Mesendoderm (in vitro differentiated cells): ENCODE measurements at regions not wholly inside any gene's neighbourhood (a gene's known extent, or its start where the extent isn't known, plus 50 kb on each side); places are given as distances from the start of the nearest gene placed in this dataset.
A peak's percentile ranks its signal among the peaks of the same experiment; 100 is the strongest.

Source experiments
- DNase-seq: peaks from one replicate; pipeline ENCODE4 v3.0.0; 2013
- H2AK5ac ChIP-seq: 2 replicates; pipeline ENCODE4 v1.6.1; 2013; ENCODE audit warnings: low read length, inconsistent platforms
- H2BK120ac ChIP-seq: 2 replicates; pipeline ENCODE4 v1.6.1; 2013; ENCODE audit warnings: low read depth, mild to moderate bottlenecking, low read length, moderate library complexity, mixed read lengths
- H2BK15ac ChIP-seq: replicated peaks from 2 replicates; pipeline ENCODE4 v1.6.1; 2013; ENCODE audit warnings: low read depth, mild to moderate bottlenecking, moderate library complexity
- H2BK5ac ChIP-seq: 2 replicates; pipeline ENCODE4 v1.6.1; 2013; ENCODE audit warnings: low read length, inconsistent platforms
- H3K18ac ChIP-seq: 2 replicates; pipeline ENCODE4 v1.6.1; 2013; ENCODE audit warnings: mild to moderate bottlenecking, low read length, mixed read lengths
- H3K23ac ChIP-seq: one replicate; pipeline ENCODE4 v1.6.1; 2013; ENCODE audit warnings: low read length
- H3K27ac ChIP-seq: 2 replicates; pipeline ENCODE4 v1.5.1; 2013; ENCODE audit warnings: low read depth, mild to moderate bottlenecking, inconsistent platforms, low read length, moderate library complexity
- H3K27me3 ChIP-seq: 2 replicates; pipeline ENCODE4 v1.6.1; 2013; ENCODE audit warnings: low read length, control low read depth, mild to moderate bottlenecking, inconsistent platforms; ENCODE audit not compliant: insufficient read depth, poor library complexity
- H3K36me3 ChIP-seq: 2 replicates; pipeline ENCODE4 v1.6.1; 2013; ENCODE audit warnings: low read length, inconsistent platforms; ENCODE audit not compliant: control insufficient read depth, insufficient read depth
- H3K4ac ChIP-seq: one replicate; pipeline ENCODE4 v1.6.1; 2013; ENCODE audit warnings: low read depth, mild to moderate bottlenecking, low read length, moderate library complexity
- H3K4me1 ChIP-seq: 2 replicates; pipeline ENCODE4 v1.6.1; 2013; ENCODE audit warnings: low read depth, low read length, inconsistent platforms; ENCODE audit not compliant: control insufficient read depth
- H3K4me2 ChIP-seq: 2 replicates; pipeline ENCODE4 v1.6.1; 2013; ENCODE audit warnings: low read length
- H3K4me3 ChIP-seq: 2 replicates; pipeline ENCODE4 v1.5.1; 2013; ENCODE audit warnings: mild to moderate bottlenecking, low read length
- H3K56ac ChIP-seq: one replicate; pipeline ENCODE4 v1.6.1; 2013; ENCODE audit warnings: low read length
- H3K79me1 ChIP-seq: 2 replicates; pipeline ENCODE4 v1.6.1; 2013; ENCODE audit warnings: low read length, inconsistent platforms
- H3K79me2 ChIP-seq: 2 replicates; pipeline ENCODE4 v1.6.1; 2013; ENCODE audit warnings: mild to moderate bottlenecking, low read length; ENCODE audit not compliant: control insufficient read depth, insufficient read depth
- H3K9ac ChIP-seq: 2 replicates; pipeline ENCODE4 v1.6.1; 2013; ENCODE audit warnings: low read length, inconsistent platforms
- H4K5ac ChIP-seq: one replicate; pipeline ENCODE4 v1.6.1; 2013; ENCODE audit warnings: low read length
- H4K8ac ChIP-seq: one replicate; pipeline ENCODE4 v1.6.1; 2013; ENCODE audit warnings: low read depth, mild to moderate bottlenecking, control low read depth, low read length, moderate library complexity
- WGBS: extraction: QIAGEN DNeasy Blood & Tissue Kit; methylation state at CpG from one replicate; pipeline ENCODE4 v1.1.7; 2013; ENCODE audit warnings: low lambda C conversion rate, missing lambda C conversion rate; ENCODE audit not compliant: insufficient coverage; ENCODE audit errors: extremely low coverage; 5-methylcytosine and 5-hydroxymethylcytosine counted together

GRCh38 chr6:134434019-134434942 is 116.4 kb upstream of the SGK1 start:
- no peaks in the 10 kb centered on the region for H3K4me1 ChIP-seq
- no peak overlapping the region for H3K9ac ChIP-seq
- H2BK5ac ChIP-seq, result no peak overlapping the region
- H3K56ac ChIP-seq, result no peak overlapping the region
- no peaks in the 10 kb centered on the region for H3K27me3 ChIP-seq
- H2AK5ac ChIP-seq, result no peak overlapping the region
- no peaks in the 10 kb centered on the region for H3K79me2 ChIP-seq
- no peak overlapping the region for H3K18ac ChIP-seq
- no peaks in the 10 kb centered on the region for H3K79me1 ChIP-seq
- H2BK120ac ChIP-seq, result no peak overlapping the region
- H3K4ac ChIP-seq, result no peak overlapping the region
- no peak overlapping the region for H3K4me2 ChIP-seq
- H3K27ac ChIP-seq, result no peak overlapping the region
- no peak overlapping the region for H3K4me3 ChIP-seq
- no peak overlapping the region for H4K8ac ChIP-seq
- H2BK15ac ChIP-seq, result no peak overlapping the region
- H3K36me3 ChIP-seq, result no peaks in the 10 kb centered on the region
- H4K5ac ChIP-seq, result no peak overlapping the region
- H3K23ac ChIP-seq, result no peak overlapping the region
- WGBS, result no CpG with 5 or more reads among the region's 9 CpGs
- DNase-seq, result no peak

GRCh38 chr6:134432036-134432435 is 114.1 kb upstream of the SGK1 start:
- Histone ChIP-seq H3K79me2 (no peaks in the 10 kb centered on the region), H3K4ac (no peak overlapping the region), H4K5ac (no peak overlapping the region), H3K36me3 (no peaks in the 10 kb centered on the region), H3K56ac (no peak overlapping the region), H3K9ac (no peak overlapping the region), H3K23ac (no peak overlapping the region), H3K79me1 (no peaks in the 10 kb centered on the region), H3K18ac (peak overlapping the region; percentile 39), H2AK5ac (no peak overlapping the region), H3K4me1 (no peaks in the 10 kb centered on the region), H2BK5ac (no peak overlapping the region), H3K4me2 (no peak overlapping the region), H3K27ac (no peak overlapping the region), H3K4me3 (no peak overlapping the region), H4K8ac (no peak overlapping the region), H2BK15ac (no peak overlapping the region), H2BK120ac (no peak overlapping the region), H3K27me3 (no peaks in the 10 kb centered on the region)
- DNase-seq, result no peak
- WGBS, result no CpG with 5 or more reads among the region's 2 CpGs

GRCh38 chr6:134431421-134431859 is 113.5 kb upstream of the SGK1 start:
- H4K8ac ChIP-seq, result no peak overlapping the region
- H3K23ac ChIP-seq, result no peak overlapping the region
- H3K4me2 ChIP-seq, result no peak overlapping the region
- no peaks in the 10 kb centered on the region for H3K79me1 ChIP-seq
- no peak overlapping the region for H4K5ac ChIP-seq
- H3K27me3 ChIP-seq, result no peaks in the 10 kb centered on the region
- no peak overlapping the region for H3K4ac ChIP-seq
- no peaks in the 10 kb centered on the region for H3K79me2 ChIP-seq
- no peaks in the 10 kb centered on the region for H3K4me1 ChIP-seq
- no peaks in the 10 kb centered on the region for H3K36me3 ChIP-seq
- no peak overlapping the region for H3K27ac ChIP-seq
- no peak overlapping the region for H2BK15ac ChIP-seq
- no peak overlapping the region for H2BK120ac ChIP-seq
- no peak overlapping the region for H3K18ac ChIP-seq
- WGBS, result no CpG with 5 or more reads among the region's 3 CpGs
- no peak overlapping the region for H3K9ac ChIP-seq
- DNase-seq, result no peak
- no peak overlapping the region for H3K56ac ChIP-seq
- no peak overlapping the region for H2BK5ac ChIP-seq
- H3K4me3 ChIP-seq, result no peak overlapping the region
- H2AK5ac ChIP-seq, result no peak overlapping the region

- Histone ChIP-seq H2BK120ac (no peak overlapping the region), H3K4me1 (no peaks in the 10 kb centered on the region), H4K5ac (no peak overlapping the region), H3K4ac (no peak overlapping the region), H3K79me1 (no peaks in the 10 kb centered on the region), H3K56ac (no peak overlapping the region), H3K36me3 (no peaks in the 10 kb centered on the region), H3K27me3 (no peaks in the 10 kb centered on the region), H2BK5ac (no peak overlapping the region), H3K4me2 (no peak overlapping the region), H3K23ac (no peak overlapping the region), H3K27ac (no peak overlapping the region), H2AK5ac (no peak overlapping the region), H3K79me2 (no peaks in the 10 kb centered on the region), H4K8ac (no peak overlapping the region), H3K9ac (no peak overlapping the region), H2BK15ac (no peak overlapping the region), H3K4me3 (no peak overlapping the region), H3K18ac (no peak overlapping the region)
- WGBS, result no CpG with 5 or more reads among the region's 4 CpGs
- no peak for DNase-seq
These were observed 112.0 kb upstream of the SGK1 start for GRCh38 chr6:134429861-134430380.

GRCh38 chr6:134427721-134428120 is 109.8 kb upstream of the SGK1 start:
- no peaks in the 10 kb centered on the region for H3K4me1 ChIP-seq
- DNase-seq, result no peak
- no peak overlapping the region for H4K5ac ChIP-seq
- H4K8ac ChIP-seq, result no peak overlapping the region
- H3K4me2 ChIP-seq, result no peak overlapping the region
- H3K4me3 ChIP-seq, result no peak overlapping the region
- no peak overlapping the region for H3K56ac ChIP-seq
- H3K79me1 ChIP-seq, result no peaks in the 10 kb centered on the region
- H3K4ac ChIP-seq, result no peak overlapping the region
- no peak overlapping the region for H2AK5ac ChIP-seq
- no peak overlapping the region for H3K18ac ChIP-seq
- no peak overlapping the region for H3K27ac ChIP-seq
- no peaks in the 10 kb centered on the region for H3K27me3 ChIP-seq
- no peak overlapping the region for H2BK120ac ChIP-seq
- H3K79me2 ChIP-seq, result no peaks in the 10 kb centered on the region
- H3K23ac ChIP-seq, result no peak overlapping the region
- no peak overlapping the region for H2BK5ac ChIP-seq
- H3K9ac ChIP-seq, result no peak overlapping the region
- no peaks in the 10 kb centered on the region for H3K36me3 ChIP-seq
- H2BK15ac ChIP-seq, result no peak overlapping the region
- WGBS, result no CpG with 5 or more reads among the region's 1 CpG
